H9 (cell line): ENCODE measurements at regions not wholly inside any gene's neighbourhood (a gene's known extent, or its start where the extent isn't known, plus 50 kb on each side); places are given as distances from the start of the nearest gene placed in this dataset.

Experiments used
- DNase-seq: peaks from one replicate; pipeline ENCODE4 v3.0.0-alpha.2; 2017
- H2AFZ ChIP-seq: one replicate; pipeline ENCODE4 v1.6.1; 2013; ENCODE audit warnings: mild to moderate bottlenecking, low read length, control low read depth, moderate library complexity
- H2AK5ac ChIP-seq: 2 replicates; pipeline ENCODE4 v1.6.1; 2013; ENCODE audit warnings: low read length, control low read depth, mixed read lengths; ENCODE audit not compliant: insufficient read length
- H2BK120ac ChIP-seq: one replicate; pipeline ENCODE4 v1.6.1; 2013; ENCODE audit warnings: low read depth, mild to moderate bottlenecking, low read length, control low read depth, inconsistent platforms; ENCODE audit not compliant: poor library complexity, severe bottlenecking
- H2BK12ac ChIP-seq: 2 replicates; pipeline ENCODE4 v1.6.1; 2013; ENCODE audit warnings: low read length, control low read depth, mixed read lengths, low read depth; ENCODE audit not compliant: insufficient read length
- H2BK15ac ChIP-seq: 2 replicates; pipeline ENCODE4 v1.6.1; 2013; ENCODE audit warnings: low read depth, low read length, control low read depth
- H2BK20ac ChIP-seq: one replicate; pipeline ENCODE4 v1.6.1; 2013; ENCODE audit warnings: low read depth, mild to moderate bottlenecking, low read length, control low read depth, inconsistent platforms; ENCODE audit not compliant: poor library complexity, severe bottlenecking
- H2BK5ac ChIP-seq: 2 replicates; pipeline ENCODE4 v1.6.1; 2013; ENCODE audit warnings: low read length, control low read depth, mixed read lengths; ENCODE audit not compliant: insufficient read length
- H3K14ac ChIP-seq: 2 replicates; pipeline ENCODE4 v1.6.1; 2013; ENCODE audit warnings: low read length, control low read depth; ENCODE audit not compliant: insufficient read depth
- H3K18ac ChIP-seq: 2 replicates; pipeline ENCODE4 v1.6.1; 2013; ENCODE audit warnings: low read depth, mild to moderate bottlenecking, mixed read lengths, low read length, control low read depth; ENCODE audit not compliant: insufficient read length
- H3K23ac ChIP-seq: 2 replicates; pipeline ENCODE4 v1.6.1; 2013; ENCODE audit warnings: low read length, control low read depth, mixed read lengths, low read depth; ENCODE audit not compliant: insufficient read length
- H3K23me2 ChIP-seq: 2 replicates; pipeline ENCODE4 v1.6.1; 2013; ENCODE audit warnings: low read depth, mild to moderate bottlenecking, mixed read lengths, low read length, control low read depth; ENCODE audit not compliant: insufficient read length, poor library complexity, severe bottlenecking
- H3K27ac ChIP-seq: 2 replicates; pipeline ENCODE4 v1.5.1; 2013; ENCODE audit warnings: low read length, control low read depth, mixed read lengths, low read depth; ENCODE audit not compliant: insufficient read length
- H3K27me3 ChIP-seq: 2 replicates; pipeline ENCODE4 v1.6.1; 2013; ENCODE audit warnings: low read length, control low read depth, inconsistent platforms; ENCODE audit not compliant: insufficient read depth
- H3K4ac ChIP-seq: 2 replicates; pipeline ENCODE4 v1.6.1; 2013; ENCODE audit warnings: low read depth, mild to moderate bottlenecking, control low read depth, inconsistent platforms, low read length, moderate library complexity
- H3K4me1 ChIP-seq: 2 replicates; pipeline ENCODE4 v1.6.1; 2013; ENCODE audit warnings: low read length, control low read depth, inconsistent platforms; ENCODE audit not compliant: insufficient read depth
- H3K4me2 ChIP-seq: 2 replicates; pipeline ENCODE4 v1.6.1; 2013; ENCODE audit warnings: low read length, control low read depth, mixed read lengths; ENCODE audit not compliant: insufficient read length, insufficient read depth
- H3K56ac ChIP-seq: 2 replicates; pipeline ENCODE4 v1.6.1; 2013; ENCODE audit warnings: low read depth, mild to moderate bottlenecking, mixed read lengths, low read length, control low read depth; ENCODE audit not compliant: insufficient read length
- H3K79me1 ChIP-seq: 2 replicates; pipeline ENCODE4 v1.6.1; 2013; ENCODE audit warnings: low read depth, mild to moderate bottlenecking, moderate library complexity, low read length, control low read depth, inconsistent platforms; ENCODE audit not compliant: insufficient read depth, poor library complexity, severe bottlenecking
- H3K79me2 ChIP-seq: 2 replicates; pipeline ENCODE4 v1.6.1; 2013; ENCODE audit warnings: low read length, control low read depth, inconsistent platforms; ENCODE audit not compliant: insufficient read depth
- H3K9ac ChIP-seq: 2 replicates; pipeline ENCODE4 v1.6.1; 2013; ENCODE audit warnings: low read length, control low read depth, mixed read lengths; ENCODE audit not compliant: insufficient read length; ENCODE audit errors: extremely low read depth
- H3K9me3 ChIP-seq: one replicate; pipeline ENCODE4 v1.6.1; 2013; ENCODE audit warnings: low read depth, low read length, inconsistent platforms; ENCODE audit not compliant: control insufficient read depth
- H3T11ph ChIP-seq: one replicate; pipeline ENCODE4 v1.6.1; 2013; ENCODE audit warnings: mild to moderate bottlenecking, low read length, control low read depth, inconsistent platforms
- H4K20me1 ChIP-seq: one replicate; pipeline ENCODE4 v1.6.1; 2013; ENCODE audit not compliant: control insufficient read depth, insufficient read length, insufficient read depth
- H4K5ac ChIP-seq: 2 replicates; pipeline ENCODE4 v1.6.1; 2013; ENCODE audit warnings: low read depth, mild to moderate bottlenecking, mixed read lengths, low read length, control low read depth; ENCODE audit not compliant: insufficient read length
- H4K8ac ChIP-seq: replicated peaks from 2 replicates; pipeline ENCODE4 v1.6.1; 2013; ENCODE audit warnings: low read length, control low read depth, mixed read lengths, low read depth; ENCODE audit not compliant: insufficient read length
- H4K91ac ChIP-seq: 2 replicates; pipeline ENCODE4 v1.6.1; 2013; ENCODE audit warnings: low read depth, mild to moderate bottlenecking, moderate library complexity, mixed read lengths, low read length, control low read depth; ENCODE audit not compliant: insufficient read length
- H3K27ac Mint-ChIP-seq, 3 experiments: 2 replicates in 2 of 3; 3 replicates in 1 of 3; pipeline ENCODE4 v1.8.0; 2020 to 2021; ENCODE audit warnings: mixed read lengths in 3 of 3, mild to moderate bottlenecking in 1 of 3, moderate library complexity in 1 of 3
- H3K27me3 Mint-ChIP-seq: 2 replicates; pipeline ENCODE4 v1.8.0; 2021; ENCODE audit warnings: low read depth, mild to moderate bottlenecking, moderate library complexity, mixed read lengths
- H3K36me3 Mint-ChIP-seq, 3 experiments: 2 replicates in 2 of 3; 3 replicates in 1 of 3; pipeline ENCODE4 v1.8.0; 2020 to 2021; ENCODE audit warnings: low read depth in 3 of 3, mixed read lengths in 3 of 3; ENCODE audit not compliant: insufficient read depth in 1 of 3
- H3K4me1 Mint-ChIP-seq, 2 experiments: 2 replicates each; pipeline ENCODE4 v1.8.0; 2020; ENCODE audit warnings: mixed read lengths in 2 of 2
- H3K4me3 Mint-ChIP-seq, 2 experiments: 2 replicates in 1 of 2; 3 replicates in 1 of 2; pipeline ENCODE4 v1.8.0; 2020 to 2021; ENCODE audit warnings: mild to moderate bottlenecking in 2 of 2, mixed read lengths in 2 of 2, moderate library complexity in 1 of 2
- H3K9me3 Mint-ChIP-seq, 2 experiments: 2 replicates in 1 of 2; 3 replicates in 1 of 2; pipeline ENCODE4 v1.8.0; 2020; ENCODE audit warnings: mild to moderate bottlenecking in 2 of 2, mixed read lengths in 2 of 2, moderate library complexity in 1 of 2
- WGBS: extraction: QIAGEN DNeasy Blood & Tissue Kit; methylation state at CpG from one replicate; pipeline ENCODE4 v1.1.7; 2013; ENCODE audit warnings: missing lambda C conversion rate, low lambda C conversion rate, mixed read lengths; ENCODE audit not compliant: insufficient read length; ENCODE audit errors: extremely low coverage; 5-methylcytosine and 5-hydroxymethylcytosine counted together
- TF ChIP-seq, protein P1 (sequence below): fragments of 200-600 bp; sonication (generic); conservative IDR thresholded peaks from 3 replicates; pipeline ENCODE4 v1.8.0; 2021; ENCODE audit warnings: antibody characterized with exemption, mild to moderate bottlenecking

DNA sequence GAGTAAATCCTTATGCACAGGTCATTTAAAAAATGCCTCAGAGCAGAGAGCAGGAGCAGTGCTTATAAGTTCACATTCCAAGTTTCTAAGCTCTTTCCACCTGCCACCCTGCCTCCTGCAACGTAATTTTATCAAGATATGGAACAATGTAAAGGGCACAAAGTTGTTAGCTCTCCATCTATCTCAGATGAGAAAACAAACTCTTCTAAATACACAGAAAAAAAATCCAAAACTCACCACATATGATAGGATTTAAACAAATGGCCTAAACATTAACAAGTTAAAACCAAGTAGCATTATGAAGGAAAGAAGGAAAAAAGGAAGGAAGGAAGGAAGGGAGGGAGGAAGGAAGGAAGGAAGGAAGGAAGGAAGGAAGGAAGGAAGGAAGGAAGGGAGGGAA, 1132.8 kb downstream of the GRM8 start:
- Histone ChIP-seq H3K27me3 (no peaks in the 10 kb centered on the region), H4K20me1 (no peaks in the 10 kb centered on the region), H2AK5ac (no peak overlapping the region), H3K23me2 (no peaks in the 10 kb centered on the region), H3K56ac (no peak overlapping the region), H4K5ac (no peak overlapping the region), H3T11ph (no peak overlapping the region), H3K18ac (no peak overlapping the region), H2BK12ac (no peak overlapping the region), H2BK5ac (no peak overlapping the region), H2BK15ac (no peak overlapping the region), H3K9me3 (no peaks in the 10 kb centered on the region), H3K4me2 (no peak overlapping the region), H3K4ac (no peak overlapping the region), H3K79me1 (no peaks in the 10 kb centered on the region), H3K9ac (no peak overlapping the region), H2BK120ac (no peak overlapping the region), H4K91ac (no peak overlapping the region), H3K27ac (no peak overlapping the region), H3K79me2 (no peaks in the 10 kb centered on the region), H3K4me1 (no peaks in the 10 kb centered on the region), H4K8ac (no peak overlapping the region), H2BK20ac (no peak overlapping the region), H3K14ac (no peak overlapping the region), H2AFZ (no peak overlapping the region), H3K23ac (no peak overlapping the region)
- H3K4me3 Mint-ChIP-seq = no peak overlapping the region
- no peak overlapping the region for H3K27ac Mint-ChIP-seq
- no peak for DNase-seq
- H3K36me3 Mint-ChIP-seq = peaks cover 12 to 25% (median 22%) of the 10 kb centered on the region in 3 experiments
- TF ChIP-seq, protein P1, sequence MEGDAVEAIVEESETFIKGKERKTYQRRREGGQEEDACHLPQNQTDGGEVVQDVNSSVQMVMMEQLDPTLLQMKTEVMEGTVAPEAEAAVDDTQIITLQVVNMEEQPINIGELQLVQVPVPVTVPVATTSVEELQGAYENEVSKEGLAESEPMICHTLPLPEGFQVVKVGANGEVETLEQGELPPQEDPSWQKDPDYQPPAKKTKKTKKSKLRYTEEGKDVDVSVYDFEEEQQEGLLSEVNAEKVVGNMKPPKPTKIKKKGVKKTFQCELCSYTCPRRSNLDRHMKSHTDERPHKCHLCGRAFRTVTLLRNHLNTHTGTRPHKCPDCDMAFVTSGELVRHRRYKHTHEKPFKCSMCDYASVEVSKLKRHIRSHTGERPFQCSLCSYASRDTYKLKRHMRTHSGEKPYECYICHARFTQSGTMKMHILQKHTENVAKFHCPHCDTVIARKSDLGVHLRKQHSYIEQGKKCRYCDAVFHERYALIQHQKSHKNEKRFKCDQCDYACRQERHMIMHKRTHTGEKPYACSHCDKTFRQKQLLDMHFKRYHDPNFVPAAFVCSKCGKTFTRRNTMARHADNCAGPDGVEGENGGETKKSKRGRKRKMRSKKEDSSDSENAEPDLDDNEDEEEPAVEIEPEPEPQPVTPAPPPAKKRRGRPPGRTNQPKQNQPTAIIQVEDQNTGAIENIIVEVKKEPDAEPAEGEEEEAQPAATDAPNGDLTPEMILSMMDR = no peak
- no CpG with 5 or more reads among the region's 1 CpG for WGBS
- H3K27me3 Mint-ChIP-seq = no peaks in the 10 kb centered on the region
- H3K9me3 Mint-ChIP-seq = peaks cover 19 to 24% of the 10 kb centered on the region in 2 experiments
- H3K4me1 Mint-ChIP-seq = no peaks in the 10 kb centered on the region; a peak in 1 of 4 replicates
